ENCODE measurements at regions not wholly inside any gene's neighbourhood (a gene's known extent, or its start where the extent isn't known, plus 50 kb on each side); places are given as distances from the start of the nearest gene placed in this dataset.

DNA sequence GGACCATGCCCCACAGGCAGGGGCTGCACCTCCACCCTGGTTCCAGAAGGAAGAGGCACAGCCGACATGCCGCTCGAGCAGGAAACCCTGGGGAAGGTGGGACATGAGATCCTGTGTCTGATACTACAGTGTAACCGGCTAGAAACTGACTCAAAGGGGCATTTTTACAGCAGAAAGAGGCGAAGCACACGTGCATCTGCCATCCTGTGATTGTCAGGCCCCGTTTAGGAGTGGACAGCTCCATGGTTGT lies 62.7 kb downstream of the SIK1 start:
- DNase-seq (ENCODE audit: low spot score): no peak

DNA sequence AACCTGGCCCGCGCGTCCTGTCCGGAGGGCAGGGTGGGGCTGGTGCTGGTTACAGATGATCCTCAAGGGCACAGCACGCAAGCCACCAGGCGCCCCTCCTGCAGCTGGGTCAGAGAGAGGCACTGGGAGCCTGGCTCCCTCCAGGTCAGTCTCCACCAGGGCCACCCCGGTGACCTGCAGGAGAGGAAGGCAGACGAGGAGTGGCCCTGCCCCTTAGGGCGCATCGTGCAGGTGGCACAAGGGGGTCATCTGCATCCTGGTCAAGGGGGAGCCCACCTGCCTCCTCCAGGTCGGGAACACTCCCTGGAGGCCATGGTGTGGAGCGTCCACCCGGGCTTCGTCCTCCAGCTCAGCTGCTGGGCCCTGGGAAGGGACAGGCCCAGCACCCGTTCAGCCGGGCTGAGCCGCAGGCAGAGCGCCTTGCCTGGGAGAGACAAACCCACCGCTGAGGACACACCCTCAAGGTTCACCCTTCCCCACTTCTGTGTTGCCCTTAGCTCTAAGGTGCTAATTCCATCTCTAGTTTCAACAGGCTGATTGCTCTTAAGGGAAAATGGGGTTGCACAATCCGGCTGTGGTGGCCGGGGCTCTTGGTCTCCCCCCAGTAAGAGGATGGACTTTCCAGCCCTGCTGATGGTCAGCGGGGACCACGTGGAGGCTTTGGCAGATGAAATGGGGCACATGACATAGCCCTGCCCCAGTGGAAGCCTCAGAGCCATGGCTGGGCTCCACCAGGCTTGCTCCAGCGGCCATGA lies 63.2 kb downstream of the SIK1 start:
- DNase-seq (ENCODE audit: low spot score): no peak

DNA sequence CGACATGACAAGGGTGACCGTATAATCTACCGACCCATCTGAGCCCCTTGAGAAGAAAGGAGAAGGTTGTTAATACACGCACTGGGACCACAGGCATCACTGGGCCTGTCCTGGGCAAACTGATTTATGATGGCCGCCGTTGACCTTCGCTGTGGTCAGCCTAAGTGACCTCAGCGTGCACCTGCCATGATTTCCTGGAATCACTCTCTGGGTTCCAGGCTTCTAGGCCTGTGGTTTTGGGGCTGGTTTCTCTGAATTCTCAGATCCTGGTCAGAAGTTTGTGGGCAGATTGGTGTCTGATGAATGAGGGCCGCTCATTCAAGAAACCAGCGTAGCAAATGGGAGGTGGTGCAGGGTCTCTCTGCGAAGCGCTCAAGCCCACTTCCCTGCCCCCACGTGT lies 64.0 kb downstream of the SIK1 start:
- no peak for DNase-seq (ENCODE audit: low spot score)

DNA sequence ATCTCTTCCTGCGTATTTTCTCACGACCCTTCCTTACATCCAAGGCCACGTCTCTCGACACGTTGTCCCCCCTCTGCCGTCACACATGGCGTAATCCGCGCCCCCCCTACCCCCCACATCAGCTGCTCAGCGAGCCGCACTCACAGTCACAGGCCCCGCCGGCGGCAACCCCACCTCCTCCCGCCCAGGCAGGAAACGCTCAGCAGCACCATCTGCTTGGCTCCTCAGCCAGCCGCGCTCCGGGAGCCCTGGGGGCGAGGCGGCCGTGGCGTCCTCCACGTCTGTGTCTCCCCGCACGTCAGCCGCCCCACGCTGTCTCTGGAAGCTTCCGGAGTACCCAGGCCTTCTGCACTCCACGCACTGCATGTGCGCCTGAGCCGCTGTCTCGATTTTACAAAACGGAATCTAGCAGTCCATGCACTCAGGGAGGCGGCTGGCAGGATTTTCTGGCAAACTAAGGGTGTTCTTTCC lies 64.6 kb downstream of the SIK1 start:
- peak; percentile 83 for DNase-seq (ENCODE audit: low spot score)

DNA sequence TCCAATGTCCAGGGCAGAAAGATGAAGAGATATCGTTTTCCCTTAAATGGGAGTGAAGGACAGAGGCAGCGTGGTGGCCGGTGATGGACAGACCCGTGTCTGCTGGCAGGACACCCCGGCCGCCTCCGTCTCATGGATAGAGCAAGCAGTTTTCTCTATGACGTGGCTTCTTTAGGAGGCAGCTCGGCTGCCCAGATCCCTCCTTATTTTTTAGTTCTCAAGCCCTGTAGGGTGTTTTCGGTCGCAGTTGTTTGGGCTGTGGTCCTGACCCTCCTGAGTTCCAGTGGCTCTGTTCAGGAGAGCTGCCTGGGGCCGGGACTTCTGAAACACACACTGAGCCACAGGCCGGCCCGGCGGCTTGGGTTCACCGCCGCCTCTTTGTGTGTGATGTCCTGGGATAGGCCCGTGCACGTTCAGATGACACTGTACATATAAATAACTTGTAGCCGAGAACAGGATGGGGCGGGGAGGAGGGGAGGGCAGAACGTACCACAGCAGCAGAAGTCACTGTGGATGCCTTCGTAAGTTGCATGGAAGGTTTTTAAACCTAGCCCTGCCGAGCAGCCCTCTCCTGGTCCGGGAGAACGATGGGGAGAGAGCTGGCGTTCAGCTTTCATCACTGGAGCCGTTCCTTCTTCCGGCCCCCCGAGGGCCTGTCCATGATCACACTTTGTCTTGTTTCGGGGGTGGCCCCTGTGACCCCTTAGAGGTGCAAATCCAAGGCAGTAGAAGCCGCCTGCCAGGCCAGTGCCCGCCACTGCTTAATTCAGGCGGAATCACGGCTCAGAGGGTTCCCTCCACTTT lies 65.2 kb downstream of the SIK1 start:
- no peak for DNase-seq (ENCODE audit: low spot score)

DNA sequence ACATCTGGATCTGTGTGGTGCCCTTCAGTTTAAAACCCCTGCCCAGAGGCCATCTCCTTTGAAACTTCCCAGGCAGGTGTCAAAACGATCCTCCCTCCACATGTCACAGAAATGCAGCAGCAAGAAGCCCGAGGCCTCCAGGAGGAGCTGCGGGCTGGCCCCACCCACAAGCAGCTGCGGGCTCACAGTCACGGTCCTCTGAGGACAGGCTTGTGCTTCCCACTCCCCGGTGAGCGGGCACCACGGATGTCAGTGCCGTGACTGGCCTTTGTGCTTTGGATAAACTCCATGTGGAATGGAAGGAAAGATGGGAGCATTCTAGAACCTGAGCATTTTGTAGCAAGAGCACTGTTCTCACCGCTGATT lies 65.8 kb downstream of the SIK1 start:
- no peak for DNase-seq (ENCODE audit: low spot score)

DNA sequence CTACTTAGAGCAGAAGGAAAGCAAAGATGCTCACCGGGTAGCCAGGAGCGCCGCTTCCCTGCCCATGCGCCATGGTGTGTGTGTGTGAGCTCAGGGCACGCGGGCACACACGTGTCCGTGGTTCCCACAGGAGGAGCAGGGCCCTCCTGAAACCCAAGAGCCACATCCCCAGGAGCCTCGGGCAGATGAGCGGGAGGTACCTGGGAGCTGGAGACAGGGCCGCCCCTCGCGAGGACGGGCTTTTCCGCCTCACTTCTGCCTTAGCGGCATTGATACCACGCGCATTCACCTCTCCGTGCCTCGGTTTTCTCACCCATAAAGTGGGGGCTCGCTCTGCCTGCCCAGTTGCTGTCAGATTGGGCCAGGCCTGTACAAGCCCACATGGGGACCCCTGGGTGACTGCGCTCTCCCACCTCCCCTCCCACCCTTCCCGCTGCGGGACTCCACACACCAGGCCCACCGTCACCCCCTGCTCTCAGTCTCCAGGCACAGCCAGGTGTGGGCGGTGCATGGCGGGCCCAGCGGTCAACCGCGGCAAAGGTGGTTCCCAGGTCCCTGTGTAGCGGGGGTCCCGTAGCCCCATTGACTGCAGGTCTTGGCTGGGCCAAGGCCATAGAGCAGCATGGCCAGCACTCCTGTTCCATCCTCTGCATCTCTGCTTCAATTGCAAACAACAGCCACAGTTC lies 66.3 kb downstream of the SIK1 start:
- DNase-seq (ENCODE audit: low spot score): no peak

DNA sequence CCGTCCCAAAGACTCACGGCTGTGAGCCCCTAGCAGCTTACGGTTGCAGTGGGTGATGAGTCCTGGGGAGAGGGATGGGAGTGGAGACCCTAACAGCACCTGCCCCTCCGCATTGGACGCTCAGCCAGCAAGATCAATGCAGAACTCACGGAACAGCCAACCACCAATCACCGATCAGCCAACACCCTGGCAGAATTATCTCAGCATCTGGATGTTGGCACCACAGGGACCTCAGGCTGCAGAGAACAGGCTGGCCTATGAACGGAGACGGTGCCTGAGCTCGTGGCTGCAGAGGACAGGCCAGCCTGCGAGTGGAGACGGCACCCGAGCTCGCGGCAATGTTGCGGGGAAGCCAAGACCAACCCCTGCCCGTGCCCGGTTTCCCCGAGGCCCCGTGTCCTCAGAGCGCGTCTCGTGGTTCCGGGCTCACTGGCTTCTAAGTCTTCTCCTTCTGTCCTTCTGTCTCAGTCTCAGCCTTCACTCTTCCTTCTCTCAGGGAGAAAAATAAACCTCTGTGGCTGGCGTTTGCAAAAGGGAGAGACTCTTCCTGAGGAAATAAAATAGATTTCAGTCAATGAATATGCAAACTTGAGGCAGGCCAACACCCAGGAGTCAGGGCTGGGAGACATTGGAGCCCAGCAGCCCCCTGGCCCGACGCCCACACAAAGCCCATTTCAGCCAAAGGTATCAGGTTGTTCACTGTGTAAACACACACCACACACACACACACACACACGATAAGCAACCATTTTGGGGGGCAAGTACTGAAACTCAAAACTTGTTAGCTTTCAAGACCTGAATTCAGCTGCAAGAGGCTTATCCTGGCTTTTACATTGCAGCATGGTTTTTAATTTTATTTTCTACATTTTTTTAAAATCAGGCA lies 67.8 kb downstream of the SIK1 start:
- DNase-seq (ENCODE audit: low spot score): no peak

DNA sequence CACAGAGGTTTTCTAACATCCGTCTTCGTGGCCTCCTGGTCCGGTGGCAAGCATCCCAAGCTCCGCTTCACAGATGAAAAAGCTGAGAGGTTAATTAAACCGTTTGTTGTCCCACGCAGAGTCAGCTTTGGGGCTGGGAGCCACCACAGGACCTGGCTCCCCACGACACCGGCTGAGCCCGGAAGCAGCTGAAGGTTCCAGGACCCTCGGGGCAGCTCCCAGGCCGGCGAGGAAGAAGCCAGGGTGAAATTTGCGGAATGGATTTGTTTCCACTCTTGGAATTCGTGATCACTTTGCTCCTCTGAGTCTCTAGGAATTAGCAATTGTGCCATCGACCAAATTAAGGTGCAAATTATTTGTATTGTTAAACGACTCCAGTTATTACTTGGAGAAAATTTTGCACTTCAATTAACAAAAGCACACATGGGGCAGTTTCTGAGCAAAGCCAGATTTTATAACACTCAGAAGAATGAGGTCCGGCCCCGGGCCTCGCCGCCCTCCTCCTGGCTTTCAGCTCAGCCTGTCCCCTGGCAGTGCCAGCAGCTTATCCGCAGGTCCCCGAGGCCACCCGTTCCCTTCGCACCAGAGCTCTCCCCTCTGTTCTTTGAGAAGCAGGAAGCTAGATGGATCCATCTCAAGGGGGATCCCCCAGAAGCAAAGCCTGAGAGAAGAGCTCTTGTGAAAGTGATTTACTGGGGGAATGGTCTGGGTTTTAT lies 69.1 kb downstream of the SIK1 start:
- DNase-seq (ENCODE audit: low spot score): no peak

DNA sequence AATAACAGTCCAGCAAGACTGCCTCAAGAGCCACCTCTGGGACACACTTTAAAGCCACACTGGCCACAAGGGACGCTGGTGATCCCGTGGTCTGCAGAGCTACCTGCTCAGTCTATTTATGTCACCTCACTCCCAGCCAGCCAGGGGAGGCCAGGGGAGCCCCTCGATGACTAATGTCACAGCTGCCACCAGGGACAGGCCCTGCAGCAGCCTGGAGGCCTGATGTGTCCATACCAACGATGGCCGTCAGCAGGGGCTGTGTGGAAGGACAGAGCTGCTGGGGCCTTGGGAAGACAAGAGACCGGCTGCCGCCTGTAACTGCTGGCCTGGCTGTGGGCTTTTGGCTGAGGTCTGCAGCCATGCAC lies 71.0 kb downstream of the SIK1 start:
- DNase-seq (ENCODE audit: low spot score): no peak

DNA sequence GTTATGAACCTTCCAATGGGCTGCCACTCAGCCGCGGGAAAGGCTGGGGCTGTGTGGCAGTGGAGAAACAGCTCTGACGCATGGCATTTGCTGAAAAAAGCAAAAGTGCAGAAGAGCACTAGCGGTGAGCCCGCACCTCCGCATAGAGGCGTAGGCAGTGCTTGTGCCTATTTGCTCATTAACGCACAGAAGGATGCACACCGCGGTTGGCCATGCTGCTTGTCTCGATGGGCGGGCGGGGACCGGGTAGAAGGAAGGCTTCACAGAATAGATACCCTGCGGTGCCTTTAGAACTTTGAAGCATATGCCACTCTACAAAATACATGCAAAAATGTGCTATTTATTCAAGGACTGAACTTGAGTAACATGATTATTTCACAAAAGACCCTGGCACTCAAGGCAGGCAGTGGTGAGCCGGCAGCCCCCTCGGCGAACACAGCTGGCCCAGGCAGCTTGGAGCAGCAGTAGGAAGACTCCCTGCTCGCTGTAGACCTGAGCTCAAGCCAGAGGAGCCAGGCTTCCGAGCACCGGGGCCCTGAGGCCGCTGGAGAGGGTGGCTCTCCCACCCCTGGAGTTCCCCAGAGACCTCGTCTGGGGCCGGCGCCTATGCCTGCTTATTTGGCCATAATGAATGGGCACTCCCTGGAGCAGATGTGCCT lies 71.5 kb downstream of the SIK1 start:
- no peak for DNase-seq (ENCODE audit: low spot score)

DNA sequence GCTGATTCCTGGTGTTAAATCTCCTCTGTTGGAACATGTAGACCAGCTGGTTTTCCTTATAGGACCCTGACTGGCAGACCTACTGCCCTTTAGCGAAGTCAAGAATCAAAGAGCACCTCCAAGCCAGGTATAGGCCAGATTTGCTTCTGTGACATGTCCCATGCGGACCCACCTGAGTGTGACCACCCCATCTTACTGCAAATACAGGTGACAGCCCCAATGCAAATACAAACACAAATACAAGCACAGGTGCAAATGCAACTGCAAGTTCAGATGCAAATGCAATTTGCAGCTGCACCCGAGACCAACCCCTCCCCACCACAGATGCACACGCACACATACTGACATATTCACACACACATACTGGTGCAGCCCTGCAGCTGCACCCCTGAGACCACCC lies 72.3 kb downstream of the SIK1 start:
- DNase-seq (ENCODE audit: low spot score): no peak

DNA sequence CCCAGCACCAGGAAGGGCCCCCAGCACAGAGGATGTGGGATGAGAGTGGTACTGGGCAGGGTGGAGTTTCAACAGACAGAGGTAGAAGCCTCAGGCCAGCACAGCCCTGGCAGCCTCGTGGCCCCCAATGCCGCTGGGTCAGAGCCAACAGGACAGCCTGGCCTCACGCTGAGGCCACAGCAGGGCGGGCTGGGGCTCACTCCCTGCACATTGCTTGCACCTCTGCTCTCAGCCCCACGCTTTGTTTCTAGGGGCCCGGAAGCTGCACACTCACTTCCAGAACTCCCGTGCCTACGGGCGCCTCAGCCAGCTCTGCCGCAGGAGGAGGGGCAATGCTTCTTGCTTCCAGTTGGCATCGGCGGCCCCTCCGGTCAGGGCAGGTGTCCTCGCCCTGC lies 72.9 kb downstream of the SIK1 start:
- no peak for DNase-seq (ENCODE audit: low spot score)

DNA sequence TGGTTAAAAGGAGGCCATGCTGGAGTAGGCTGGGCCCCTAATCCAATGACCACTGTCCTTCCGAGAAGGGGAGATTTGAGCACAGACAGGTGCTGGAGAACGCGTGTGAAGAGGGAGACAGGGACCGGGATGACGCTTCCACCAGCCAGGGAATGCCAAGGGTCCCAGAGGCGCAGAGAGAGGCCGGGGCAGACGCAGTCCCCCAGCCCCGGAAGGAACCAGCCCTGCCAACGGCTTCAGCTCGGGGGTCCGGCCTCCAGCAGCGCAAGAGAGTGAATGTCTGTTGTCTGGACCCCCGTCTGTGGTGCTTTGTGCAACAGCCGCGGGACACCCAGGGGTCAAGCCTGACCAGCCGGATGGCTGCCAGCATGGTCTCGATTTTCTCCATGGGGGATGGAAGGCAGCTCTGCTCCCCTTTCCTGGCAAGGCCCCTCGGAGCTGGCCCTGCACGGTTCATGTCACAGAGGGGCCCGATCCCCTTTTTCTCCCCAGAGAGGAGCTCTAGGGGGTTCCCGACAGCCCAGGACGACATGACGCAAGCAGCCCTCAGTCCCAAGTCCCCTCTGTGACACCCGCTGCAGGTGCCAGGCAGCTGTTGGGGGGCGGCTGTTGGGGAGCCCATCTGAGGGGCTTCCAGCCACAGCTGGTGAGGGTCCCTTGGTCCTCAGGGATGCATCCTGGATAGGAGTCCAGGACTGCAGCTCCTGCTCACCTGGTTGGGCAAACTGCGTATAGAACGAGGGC lies 73.5 kb downstream of the SIK1 start:
- DNase-seq (ENCODE audit: low spot score): no peak

DNA sequence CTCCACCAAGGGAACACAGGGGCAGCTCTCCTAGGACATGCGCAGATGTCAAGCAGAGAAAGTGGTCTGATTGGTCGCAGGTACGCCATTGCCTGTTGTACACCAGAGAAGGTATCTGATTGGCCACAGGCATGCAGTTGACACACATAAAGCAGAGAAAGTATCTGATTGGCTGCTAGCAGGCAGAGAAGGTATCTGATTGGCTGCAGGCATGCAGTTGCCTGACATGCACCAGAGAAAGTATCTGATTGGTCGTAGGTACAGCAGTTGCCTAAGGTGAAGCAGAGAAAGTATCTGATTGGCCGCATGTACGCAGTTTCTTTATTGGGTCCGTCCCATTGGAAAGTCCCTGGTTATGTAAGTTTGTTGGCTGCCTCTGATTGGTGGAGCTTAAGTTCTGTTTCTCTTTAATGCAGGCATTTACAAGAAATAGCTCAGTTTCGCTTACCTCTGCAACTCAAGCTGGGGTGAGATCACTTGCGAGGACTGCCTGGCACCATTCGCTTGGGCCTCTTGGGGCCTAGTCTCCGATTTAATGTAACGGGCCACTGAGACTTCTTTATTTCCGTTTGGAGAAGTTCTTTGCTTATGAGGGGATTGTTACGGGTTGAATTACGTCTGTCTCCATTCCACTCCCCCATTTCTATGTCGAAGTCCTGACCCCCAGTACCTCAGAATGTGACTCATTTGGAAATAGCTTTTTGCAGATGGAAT lies 74.2 kb downstream of the SIK1 start:
- DNase-seq (ENCODE audit: low spot score): no peak

DNA sequence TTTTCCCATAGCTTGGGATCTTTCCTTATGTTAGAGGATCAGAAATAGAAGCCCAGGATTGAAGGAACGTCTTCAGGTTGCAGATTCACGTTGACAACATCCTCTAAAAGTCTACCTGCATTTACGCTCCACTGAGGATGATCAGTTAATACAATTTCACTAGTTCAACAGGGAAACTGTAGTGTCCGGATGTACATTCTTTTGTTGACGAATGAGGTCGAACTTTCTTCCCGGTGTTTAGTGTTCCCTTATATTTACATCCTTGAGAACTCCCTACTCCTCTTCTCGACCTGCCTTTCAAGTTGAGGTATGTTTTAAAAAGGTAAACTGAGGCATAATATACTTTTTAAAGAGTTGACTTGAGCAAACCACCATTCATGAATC lies 74.8 kb downstream of the SIK1 start:
- DNase-seq (ENCODE audit: low spot score): no peak

DNA sequence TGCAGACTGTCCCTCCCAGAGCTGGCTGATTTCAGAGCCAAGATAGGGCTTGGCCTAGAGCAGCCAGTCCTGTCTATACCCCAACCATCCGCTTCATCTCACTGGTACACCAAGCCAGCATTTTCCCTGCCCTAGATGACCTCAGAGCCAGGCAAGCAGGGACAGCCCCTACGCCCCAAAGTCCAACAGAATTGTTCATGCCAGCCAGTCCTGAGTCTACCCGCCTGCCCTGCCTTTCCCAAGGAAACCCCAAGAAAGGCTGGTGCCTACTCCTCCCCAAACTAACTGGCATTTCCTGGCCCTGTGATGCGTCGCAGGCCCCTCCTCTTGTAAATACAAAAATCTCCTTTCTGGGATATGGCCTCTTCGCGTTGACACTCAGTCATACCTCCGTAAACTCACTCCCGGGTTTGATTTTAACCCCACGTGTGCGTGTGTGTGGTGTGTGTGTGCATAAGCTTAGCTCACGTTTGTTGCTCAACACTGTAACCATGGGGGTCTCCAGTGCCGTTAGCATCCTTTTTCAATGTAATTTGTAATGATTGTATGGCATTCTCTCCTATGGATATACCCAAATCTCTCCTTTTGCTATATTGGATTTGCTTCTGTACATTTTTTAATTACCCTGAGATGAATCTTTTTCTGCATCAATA lies 75.3 kb downstream of the SIK1 start:
- no peak for DNase-seq (ENCODE audit: low spot score)

DNA sequence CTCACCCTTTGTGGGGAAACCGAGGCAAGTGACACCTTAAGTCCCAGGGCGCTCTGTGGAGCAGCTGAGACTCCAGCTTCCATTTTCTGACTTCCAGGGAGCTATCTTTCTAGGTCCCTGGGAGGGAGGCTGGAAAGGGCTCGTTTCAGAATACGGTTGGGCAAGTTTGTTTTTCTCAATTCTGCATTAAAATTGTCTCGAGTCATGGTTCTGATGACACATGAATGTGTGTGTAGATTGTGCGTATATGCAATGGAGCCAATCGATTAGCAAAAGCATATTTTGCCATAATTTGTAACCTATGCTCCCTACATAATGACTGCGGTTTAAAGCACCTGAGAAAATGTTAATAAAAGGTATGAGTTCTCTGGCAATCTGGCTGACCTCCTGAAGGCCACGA lies 77.3 kb downstream of the SIK1 start:
- no peak for DNase-seq (ENCODE audit: low spot score)

DNA sequence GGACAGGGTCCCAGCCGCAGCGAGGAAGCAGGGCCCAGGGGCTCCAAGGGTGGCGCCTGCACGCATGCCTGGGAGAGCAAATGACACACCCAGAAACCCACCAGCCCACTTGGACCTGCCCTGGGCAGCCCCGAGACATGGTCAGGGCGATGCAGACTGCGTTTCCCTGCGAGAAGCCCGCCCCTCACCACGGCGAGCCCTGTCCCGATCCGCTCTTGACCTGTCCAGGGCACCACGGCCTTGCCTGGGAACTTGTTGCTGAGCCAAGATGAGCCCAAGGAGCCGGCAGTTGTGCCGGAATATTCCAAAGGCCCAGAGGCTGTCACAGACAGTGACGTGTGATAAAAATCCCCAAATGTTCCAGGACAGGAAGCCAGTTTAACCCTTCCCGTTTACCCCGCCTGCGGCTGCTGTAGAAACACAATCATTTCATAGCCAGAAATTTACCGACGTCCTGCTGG lies 78.1 kb downstream of the SIK1 start:
- DNase-seq (ENCODE audit: low spot score): no peak
